ENCODE measurements at regions not wholly inside any gene's neighbourhood (a gene's known extent, or its start where the extent isn't known, plus 50 kb on each side); places are given as distances from the start of the nearest gene placed in this dataset.

DNA sequence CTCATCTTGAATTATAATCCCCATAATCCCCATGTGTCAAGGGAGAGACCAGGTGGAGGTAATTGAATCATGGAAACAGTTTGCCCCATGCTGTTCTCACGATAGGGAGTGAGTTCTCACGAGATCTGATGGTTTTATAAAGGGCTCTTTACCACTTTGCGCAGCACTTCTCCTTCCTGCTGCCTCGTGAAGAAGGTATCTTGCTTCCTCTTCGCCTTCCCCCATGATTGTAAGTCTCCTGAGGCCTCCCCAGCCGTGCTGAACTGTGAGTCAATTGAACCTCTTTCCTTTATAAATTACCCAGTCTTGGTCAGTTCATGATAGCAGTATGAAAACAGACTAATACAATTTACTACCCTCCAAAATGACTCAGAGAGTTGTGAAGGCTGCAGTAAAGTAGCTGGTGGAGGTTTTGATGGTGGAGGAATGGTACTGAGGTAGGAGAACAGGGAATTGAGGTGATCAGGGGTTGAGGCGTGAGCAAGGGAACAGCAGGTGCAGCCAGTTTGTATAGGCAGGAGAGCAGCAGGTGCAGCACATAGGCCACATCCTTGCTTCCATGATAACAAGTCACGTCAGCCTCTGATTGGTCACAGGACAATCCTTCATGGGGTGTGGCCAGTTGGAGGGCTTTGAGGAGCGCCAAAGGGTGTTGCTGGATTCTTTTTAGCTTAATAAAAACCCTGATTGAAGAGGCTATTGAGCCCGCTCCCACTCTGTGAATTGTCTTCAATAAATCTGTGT, 150.0 kb downstream of the CDC5L start:
- TF ChIP-seq, protein P1, sequence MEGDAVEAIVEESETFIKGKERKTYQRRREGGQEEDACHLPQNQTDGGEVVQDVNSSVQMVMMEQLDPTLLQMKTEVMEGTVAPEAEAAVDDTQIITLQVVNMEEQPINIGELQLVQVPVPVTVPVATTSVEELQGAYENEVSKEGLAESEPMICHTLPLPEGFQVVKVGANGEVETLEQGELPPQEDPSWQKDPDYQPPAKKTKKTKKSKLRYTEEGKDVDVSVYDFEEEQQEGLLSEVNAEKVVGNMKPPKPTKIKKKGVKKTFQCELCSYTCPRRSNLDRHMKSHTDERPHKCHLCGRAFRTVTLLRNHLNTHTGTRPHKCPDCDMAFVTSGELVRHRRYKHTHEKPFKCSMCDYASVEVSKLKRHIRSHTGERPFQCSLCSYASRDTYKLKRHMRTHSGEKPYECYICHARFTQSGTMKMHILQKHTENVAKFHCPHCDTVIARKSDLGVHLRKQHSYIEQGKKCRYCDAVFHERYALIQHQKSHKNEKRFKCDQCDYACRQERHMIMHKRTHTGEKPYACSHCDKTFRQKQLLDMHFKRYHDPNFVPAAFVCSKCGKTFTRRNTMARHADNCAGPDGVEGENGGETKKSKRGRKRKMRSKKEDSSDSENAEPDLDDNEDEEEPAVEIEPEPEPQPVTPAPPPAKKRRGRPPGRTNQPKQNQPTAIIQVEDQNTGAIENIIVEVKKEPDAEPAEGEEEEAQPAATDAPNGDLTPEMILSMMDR (IDR thresholded peaks at IDR 0.05 in 8 of 11, conservative IDR thresholded peaks at IDR 0.05 in 3 of 11): no peak
- no peak for TF ChIP-seq POLR2A (IDR thresholded peaks at IDR 0.05)
